ENCODE measurements at regions not wholly inside any gene's neighbourhood (a gene's known extent, or its start where the extent isn't known, plus 50 kb on each side); places are given as distances from the start of the nearest gene placed in this dataset.

GRCh38 chr12:90205165-90205564, 496.5 kb upstream of the ATP2B1 start:
- TF ChIP-seq CTCF (IDR thresholded peaks at IDR 0.05; ENCODE audit: borderline replicate concordance, extremely low read depth, low read length, poor library complexity, severe bottlenecking), result no peak
- no peak for TF ChIP-seq EZH2 (IDR thresholded peaks at IDR 0.05; ENCODE audit: borderline replicate concordance, low read depth, low read length, severe bottlenecking)
